BE2C (cell line): ENCODE measurements at regions not wholly inside any gene's neighbourhood (a gene's known extent, or its start where the extent isn't known, plus 50 kb on each side); places are given as distances from the start of the nearest gene placed in this dataset.

Source experiments
- DNase-seq: peaks from one replicate; pipeline ENCODE4 v3.0.0-alpha.2; 2020
- H3K27me3 ChIP-seq: fragments of 250-450 bp; sonication (Bioruptor Pico); 2 replicates; pipeline ENCODE4 v1.5.1; 2020; ENCODE audit warnings: mild to moderate bottlenecking
- H3K36me3 ChIP-seq: fragments of 250-450 bp; sonication (Bioruptor Pico); 2 replicates; pipeline ENCODE4 v1.5.1; 2020; ENCODE audit warnings: mild to moderate bottlenecking
- H3K4me1 ChIP-seq: fragments of 250-450 bp; sonication (Bioruptor Pico); 2 replicates; pipeline ENCODE4 v1.5.1; 2020
- H3K4me3 ChIP-seq: 2 replicates; pipeline ENCODE4 v1.5.1; 2011; ENCODE audit warnings: low read depth, low read length
- H3K9me3 ChIP-seq: fragments of 250-450 bp; sonication (Bioruptor Pico); 2 replicates; pipeline ENCODE4 v1.5.1; 2020
- TF ChIP-seq, protein P1 (sequence below): IDR thresholded peaks from 2 replicates; pipeline ENCODE4 v1.5.1; 2012; ENCODE audit warnings: mild to moderate bottlenecking, low read depth, low read length

DNA sequence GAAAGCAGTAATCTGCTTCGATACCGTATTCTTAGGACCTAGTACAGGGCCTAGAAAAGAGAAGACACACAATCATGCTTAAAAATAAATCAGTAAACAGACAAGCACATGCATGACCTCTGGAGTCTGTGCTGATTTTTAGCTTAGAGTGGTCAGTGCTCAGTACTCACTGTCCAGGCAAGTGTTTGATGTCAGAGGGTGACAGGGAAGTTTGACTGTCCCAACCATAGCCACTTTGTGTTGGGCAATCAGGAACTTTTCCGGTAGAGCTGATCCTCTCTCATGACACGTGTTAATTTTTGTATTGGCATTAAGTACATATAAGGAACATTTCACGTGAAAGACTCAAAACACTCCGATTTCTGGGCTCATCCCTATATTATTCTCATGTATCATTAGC lies 464.7 kb upstream of the KLF4 start:
- TF ChIP-seq, protein P1, sequence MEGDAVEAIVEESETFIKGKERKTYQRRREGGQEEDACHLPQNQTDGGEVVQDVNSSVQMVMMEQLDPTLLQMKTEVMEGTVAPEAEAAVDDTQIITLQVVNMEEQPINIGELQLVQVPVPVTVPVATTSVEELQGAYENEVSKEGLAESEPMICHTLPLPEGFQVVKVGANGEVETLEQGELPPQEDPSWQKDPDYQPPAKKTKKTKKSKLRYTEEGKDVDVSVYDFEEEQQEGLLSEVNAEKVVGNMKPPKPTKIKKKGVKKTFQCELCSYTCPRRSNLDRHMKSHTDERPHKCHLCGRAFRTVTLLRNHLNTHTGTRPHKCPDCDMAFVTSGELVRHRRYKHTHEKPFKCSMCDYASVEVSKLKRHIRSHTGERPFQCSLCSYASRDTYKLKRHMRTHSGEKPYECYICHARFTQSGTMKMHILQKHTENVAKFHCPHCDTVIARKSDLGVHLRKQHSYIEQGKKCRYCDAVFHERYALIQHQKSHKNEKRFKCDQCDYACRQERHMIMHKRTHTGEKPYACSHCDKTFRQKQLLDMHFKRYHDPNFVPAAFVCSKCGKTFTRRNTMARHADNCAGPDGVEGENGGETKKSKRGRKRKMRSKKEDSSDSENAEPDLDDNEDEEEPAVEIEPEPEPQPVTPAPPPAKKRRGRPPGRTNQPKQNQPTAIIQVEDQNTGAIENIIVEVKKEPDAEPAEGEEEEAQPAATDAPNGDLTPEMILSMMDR, result no peak
- no peak for DNase-seq
- H3K4me3 ChIP-seq, result no peak overlapping the region
- H3K27me3 ChIP-seq, result no peaks in the 10 kb centered on the region
- H3K9me3 ChIP-seq, result no peaks in the 10 kb centered on the region
- H3K4me1 ChIP-seq, result no peaks in the 10 kb centered on the region
- no peaks in the 10 kb centered on the region for H3K36me3 ChIP-seq

DNA sequence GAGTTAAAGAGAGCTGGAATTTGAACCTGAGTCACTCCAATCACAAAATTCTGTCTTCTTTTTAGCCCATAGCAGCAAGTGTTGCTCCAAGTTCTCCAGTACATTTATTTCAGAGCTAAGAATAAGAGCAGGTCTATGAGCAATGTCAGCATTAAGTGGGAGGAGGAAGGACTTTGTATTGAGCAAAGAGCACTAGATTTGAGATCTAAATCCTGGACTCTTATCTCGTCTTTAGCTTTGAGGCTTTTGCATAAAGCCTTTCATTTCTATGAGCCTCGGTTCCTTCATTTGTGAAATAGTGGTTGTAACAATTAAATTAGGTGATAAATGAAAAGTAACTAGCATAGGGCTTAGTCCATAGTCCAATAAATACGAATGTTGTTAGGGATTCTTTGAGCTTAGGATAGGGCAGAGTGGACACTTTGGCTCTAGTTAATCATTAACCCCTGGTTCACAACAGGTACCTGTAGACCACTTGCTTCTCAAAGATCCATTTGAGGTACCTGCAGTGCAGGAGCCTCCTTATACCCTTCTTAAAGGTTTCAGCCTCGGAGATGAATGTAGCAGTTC lies 464.1 kb upstream of the KLF4 start:
- no peak for DNase-seq
- TF ChIP-seq, protein P1, result no peak

DNA sequence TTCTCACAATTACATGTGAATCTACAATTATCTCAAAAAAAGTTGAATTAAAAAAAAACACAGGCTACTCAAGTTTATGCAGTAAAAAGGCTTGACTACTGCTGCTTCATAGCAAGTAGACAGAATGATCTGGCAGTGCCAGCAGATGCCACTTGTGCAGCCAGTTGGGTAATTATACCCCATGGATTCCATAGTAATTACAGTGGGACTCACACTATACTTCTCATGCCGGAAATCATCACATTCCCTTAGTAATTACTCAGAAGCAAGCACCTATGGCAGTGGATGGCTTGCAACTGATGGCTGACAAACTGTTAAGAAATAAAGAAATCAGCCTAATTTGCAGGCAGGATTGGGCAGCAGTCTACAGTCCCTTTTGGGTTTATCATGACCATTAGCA lies 463.2 kb upstream of the KLF4 start:
- Histone ChIP-seq H3K36me3 (no peaks in the 10 kb centered on the region), H3K4me1 (no peaks in the 10 kb centered on the region), H3K9me3 (no peaks in the 10 kb centered on the region), H3K4me3 (no peak overlapping the region), H3K27me3 (no peaks in the 10 kb centered on the region)
- no peak for DNase-seq
- TF ChIP-seq, protein P1, result no peak

More for the DNA sequence above, 464.1 kb upstream of the KLF4 start:
- H3K27me3 ChIP-seq, result no peaks in the 10 kb centered on the region
- H3K36me3 ChIP-seq, result no peaks in the 10 kb centered on the region
- no peaks in the 10 kb centered on the region for H3K9me3 ChIP-seq
- H3K4me3 ChIP-seq, result no peak overlapping the region
- H3K4me1 ChIP-seq, result no peaks in the 10 kb centered on the region

DNA sequence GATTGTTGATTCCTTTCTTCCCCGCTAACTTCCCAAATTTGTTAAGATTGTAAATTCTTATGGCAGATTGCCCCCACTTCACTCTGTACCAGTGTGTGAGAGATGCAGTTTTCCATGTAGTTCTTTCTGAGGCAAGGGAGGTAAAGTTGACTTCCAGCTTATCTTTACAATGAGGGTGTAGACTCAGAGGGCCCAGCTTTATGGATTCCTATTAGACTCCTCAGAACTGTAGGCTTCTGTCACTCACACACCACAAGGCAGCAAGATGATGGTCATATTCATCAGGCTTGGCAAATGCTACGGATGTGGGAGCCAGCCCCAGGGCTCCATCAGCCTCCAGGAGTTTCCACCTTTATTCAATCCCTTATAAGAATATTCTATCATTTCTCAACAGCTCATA lies 461.9 kb upstream of the KLF4 start:
- Histone ChIP-seq H3K27me3 (no peaks in the 10 kb centered on the region), H3K4me1 (no peaks in the 10 kb centered on the region), H3K4me3 (no peak overlapping the region), H3K9me3 (no peaks in the 10 kb centered on the region), H3K36me3 (no peaks in the 10 kb centered on the region)
- TF ChIP-seq, protein P1, result no peak
- DNase-seq, result no peak

DNA sequence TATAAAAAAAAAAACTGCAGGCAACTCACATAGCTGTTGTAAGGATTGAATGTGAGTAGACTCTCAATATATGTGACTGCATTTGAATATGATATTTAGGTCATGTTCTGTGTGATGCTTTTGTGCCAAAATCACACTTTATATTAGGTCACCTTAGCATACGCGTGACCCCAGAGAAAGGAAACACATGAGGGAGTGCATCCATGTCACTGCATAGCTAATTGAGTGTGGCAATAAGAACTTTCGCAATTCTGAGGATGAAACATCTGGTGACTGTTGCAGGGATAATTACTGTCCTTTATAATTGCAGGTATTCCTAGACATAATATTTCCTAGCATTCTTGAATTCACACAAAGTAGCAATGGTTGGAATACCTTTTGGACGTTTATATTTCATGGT lies 459.5 kb upstream of the KLF4 start:
- Histone ChIP-seq H3K36me3 (no peaks in the 10 kb centered on the region), H3K27me3 (no peaks in the 10 kb centered on the region), H3K4me1 (no peaks in the 10 kb centered on the region), H3K4me3 (no peak overlapping the region), H3K9me3 (no peaks in the 10 kb centered on the region)
- TF ChIP-seq, protein P1, result no peak
- no peak for DNase-seq

DNA sequence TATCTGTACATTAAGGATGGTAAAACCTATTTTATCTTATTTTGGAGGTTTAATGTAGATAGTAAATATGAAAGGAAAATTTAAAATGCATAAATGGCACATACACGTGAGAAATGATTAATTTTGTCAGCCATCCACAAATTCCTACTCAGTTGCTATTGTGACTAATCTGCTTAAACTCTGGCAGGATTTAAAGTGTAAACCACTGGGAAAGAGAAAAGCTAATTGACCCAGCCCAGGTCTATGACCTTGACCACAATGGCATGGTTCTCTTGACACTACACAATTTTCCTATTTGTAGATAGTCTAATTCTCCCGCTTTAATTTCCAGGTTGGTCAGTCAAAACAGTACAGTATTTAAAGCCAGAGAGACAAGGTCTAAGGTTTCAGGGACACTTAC lies 459.0 kb upstream of the KLF4 start:
- DNase-seq, result no peak

More for the DNA sequence above, 459.0 kb upstream of the KLF4 start:
- H3K4me1 ChIP-seq, result no peaks in the 10 kb centered on the region
- no peak overlapping the region for H3K4me3 ChIP-seq
- TF ChIP-seq, protein P1, result no peak
- no peaks in the 10 kb centered on the region for H3K27me3 ChIP-seq
- H3K9me3 ChIP-seq, result no peaks in the 10 kb centered on the region
- no peaks in the 10 kb centered on the region for H3K36me3 ChIP-seq
